GM19463 (cell line): ENCODE measurements at regions not wholly inside any gene's neighbourhood (a gene's known extent, or its start where the extent isn't known, plus 50 kb on each side); places are given as distances from the start of the nearest gene placed in this dataset.
A peak's percentile ranks its signal among the peaks of the same experiment; 100 is the strongest.
"Not testable (repeated sequence)": the region's sequence is repeated elsewhere in the genome, so short reads cannot be mapped to it uniquely, and the experiment has no call there.

Experiments used
- ATAC-seq: cut with Tn5 transposase; IDR thresholded peaks from one replicate; pipeline ENCODE4 v1.9.1; 2021; ENCODE audit warnings: mild to moderate bottlenecking, moderate library complexity; ENCODE audit not compliant: unreplicated experiment

DNA sequence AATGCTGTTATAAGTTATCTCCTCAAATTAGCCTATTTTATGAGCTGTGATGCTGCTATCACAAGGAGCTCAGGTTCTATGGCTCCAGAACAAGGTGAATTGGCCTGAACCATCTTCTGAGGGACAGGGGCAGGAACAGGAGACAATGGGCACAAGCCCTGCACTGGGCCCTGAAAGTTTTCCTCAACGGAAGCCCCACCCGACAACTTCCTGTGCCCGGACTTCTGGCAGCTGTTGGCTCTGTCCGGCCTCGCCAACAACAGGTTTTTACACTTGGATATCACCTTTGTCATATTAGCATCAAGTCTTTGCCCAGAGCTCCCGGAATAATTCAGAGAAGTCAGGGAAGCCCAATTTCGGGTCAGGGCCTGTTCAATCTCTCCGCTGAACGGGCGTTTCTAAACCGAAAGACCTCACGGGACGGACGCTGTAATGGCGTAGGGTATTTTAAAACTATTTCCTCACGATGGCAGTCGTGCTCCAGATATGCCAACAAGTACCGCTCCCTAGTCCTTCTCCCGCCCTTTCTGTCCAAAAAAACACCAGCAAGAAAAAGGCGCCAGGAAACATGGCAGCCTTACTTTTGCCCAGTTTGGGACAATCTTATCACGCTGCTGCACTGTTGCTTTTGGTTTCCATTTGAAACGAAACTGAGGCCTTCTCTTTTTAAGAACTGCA is 201.0 kb upstream of the STK26 start:
- peak; percentile 70 for ATAC-seq

GRCh38 chrX:131826572-131826971 is 196.5 kb upstream of the STK26 start:
- ATAC-seq: no peak

DNA sequence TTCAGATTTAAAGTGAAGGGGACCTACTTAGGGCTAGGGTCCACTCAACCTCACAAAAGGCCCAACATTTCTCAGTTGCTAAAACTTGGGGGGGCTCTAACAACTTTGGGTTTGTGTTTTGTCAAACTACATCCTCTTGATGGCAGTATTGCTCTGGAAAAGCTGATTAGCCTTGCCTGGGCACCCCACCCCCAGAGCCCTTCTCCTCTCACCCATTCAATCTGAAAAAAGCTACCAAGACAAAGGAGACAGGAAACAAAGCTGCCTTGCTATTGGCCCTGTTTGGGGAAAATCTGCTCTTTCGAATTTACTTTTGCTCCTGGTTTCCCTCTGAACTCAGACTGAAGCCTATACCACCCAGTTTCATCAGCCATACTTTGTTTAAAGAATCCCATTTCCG is 195.2 kb upstream of the STK26 start:
- peak; percentile 49 for ATAC-seq

DNA sequence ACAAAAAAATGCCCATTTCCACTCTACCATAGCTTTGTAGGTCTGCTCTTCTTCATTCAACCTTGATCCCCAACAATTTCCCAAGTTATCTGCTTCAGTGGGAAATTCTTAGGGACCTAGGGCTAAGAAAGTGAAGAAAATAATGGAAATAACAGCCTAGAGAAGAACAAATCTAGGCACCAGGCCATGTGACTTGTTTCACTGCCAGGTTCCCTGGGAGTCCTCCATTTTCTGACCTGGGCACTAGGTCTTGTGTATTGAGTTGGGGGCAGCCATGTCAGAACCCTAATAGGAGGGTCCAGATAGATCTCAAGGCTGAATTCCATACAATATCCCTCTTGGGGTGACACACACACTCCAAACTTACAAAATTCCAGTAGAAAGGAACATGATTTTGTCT is 194.6 kb upstream of the STK26 start:
- no peak for ATAC-seq

DNA sequence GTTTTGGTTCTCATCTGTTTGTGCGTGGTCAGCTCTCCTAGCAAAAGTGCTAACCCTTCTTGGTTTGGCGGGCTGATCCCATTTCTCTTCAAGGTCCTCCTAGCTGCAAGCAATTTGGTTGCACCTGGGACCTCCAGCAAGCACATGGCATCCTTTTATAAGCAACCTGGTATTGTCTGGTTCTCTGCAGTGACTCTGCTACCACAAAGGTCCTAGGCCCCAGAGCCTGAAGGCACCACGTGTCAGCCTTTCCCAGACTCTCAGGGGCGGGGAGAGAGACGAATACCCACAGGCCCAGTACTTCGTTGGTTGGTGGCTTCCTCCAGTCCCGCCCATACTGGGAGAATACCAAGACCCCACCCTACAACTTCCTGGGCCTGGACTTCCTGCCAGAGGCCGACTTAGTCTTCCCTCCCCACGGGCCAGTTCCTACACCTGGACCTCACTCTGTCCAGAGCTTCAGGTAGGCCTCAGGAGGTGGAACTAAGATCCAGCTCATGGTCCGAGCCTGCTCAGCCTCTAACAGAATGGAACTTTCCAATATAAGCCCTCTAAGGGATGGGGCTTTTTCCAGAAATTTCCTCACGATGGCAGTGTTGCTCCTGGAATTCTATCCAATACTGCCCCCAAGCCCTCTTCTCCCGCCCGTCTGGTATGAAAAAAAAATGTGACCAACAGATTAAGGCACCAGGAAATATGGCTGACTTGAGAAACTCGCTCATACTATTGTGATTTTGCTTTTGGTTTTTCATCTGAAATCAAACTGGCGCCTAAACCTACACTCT is 192.5 kb upstream of the STK26 start:
- peak; percentile 77 for ATAC-seq

DNA sequence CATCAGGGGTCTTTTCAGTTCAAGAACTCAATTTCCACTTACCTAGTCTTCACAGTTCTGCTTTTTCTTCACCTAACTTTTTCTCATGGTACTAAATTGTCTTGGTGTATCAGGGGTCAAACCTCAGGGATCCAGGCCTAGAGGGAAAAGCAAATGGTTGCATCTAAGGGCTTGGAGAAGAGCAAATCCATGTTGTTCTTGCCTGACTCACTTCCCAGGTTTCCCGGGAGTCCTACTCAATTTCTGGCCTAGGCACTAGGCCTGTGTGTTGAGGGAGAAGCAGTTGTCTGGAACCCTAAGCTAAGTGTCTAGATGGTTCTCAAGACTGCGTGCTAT is 191.9 kb upstream of the STK26 start:
- no peak for ATAC-seq

DNA sequence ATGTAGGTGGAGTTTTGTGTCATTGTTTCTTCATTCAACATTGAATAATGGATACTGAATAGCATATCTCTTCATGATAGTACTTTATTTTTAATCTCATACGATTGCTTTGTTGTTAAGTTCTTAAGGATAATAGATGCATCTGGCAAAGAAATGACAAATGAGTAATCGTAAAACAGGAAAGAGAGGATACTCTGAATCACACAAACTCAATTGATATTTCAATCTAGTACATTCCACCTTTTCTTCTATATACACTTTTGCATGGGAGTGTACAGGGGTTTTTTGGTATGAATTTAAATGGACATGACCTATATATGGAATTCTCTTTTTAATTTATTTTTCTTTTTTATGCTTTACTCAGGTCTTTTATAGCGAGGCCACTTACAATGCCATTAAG is 186.9 kb upstream of the STK26 start:
- ATAC-seq: no peak

DNA sequence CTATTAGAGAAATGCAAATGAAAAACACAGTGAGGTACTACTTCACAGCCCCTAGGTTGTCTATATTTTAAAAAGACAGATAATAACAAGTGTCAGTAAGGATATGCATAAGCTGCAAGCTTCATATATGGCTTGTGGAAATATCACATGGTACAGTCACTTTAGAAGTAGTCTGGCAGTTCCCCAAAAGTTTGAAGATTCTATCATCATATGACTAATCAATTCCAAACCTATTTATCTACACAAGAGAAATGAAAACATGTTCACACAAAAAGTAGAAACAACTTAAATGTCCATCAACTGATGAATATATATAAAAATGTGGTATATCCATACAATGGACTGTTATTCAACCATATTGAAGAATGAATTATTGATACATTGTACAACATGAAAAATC is 185.8 kb upstream of the STK26 start:
- ATAC-seq: no peak

DNA sequence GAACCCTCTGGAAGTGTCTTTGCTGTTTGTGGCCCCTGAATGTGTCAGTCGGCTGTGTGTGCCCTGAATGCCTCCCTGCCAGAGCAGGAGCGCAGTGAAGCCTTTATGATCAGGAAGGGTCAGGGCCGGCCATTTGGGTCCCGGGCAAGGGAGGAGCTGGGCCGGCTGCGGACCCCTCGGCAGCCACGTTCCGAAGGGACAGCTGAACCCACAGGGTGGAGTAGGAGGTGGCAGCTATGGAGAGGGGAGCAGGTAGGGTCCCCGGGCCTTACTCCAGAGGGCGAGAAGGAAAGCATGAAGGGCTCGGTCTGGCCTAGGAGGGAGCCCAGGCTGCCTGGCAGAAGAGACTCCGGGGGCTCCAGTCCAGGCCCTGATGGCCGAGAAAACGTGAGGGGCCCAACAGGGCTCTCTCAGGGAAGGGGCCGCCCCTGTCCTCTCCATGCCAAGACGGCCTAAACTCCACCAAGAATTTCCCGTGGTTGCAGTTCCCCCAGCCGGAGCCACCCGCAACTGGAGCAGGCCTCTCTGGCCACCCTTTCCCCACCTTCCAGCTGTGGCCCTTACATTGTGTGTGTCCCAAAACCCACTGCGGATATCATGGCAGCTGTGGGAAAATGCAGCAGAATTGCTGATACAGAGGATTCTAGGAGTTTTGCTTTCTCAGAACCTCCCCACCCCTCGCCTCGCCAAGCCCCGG is 182.2 kb upstream of the STK26 start:
- ATAC-seq: no peak

GRCh38 chrX:131841496-131842437 is 181.3 kb upstream of the STK26 start:
- ATAC-seq: peak; percentile 92

DNA sequence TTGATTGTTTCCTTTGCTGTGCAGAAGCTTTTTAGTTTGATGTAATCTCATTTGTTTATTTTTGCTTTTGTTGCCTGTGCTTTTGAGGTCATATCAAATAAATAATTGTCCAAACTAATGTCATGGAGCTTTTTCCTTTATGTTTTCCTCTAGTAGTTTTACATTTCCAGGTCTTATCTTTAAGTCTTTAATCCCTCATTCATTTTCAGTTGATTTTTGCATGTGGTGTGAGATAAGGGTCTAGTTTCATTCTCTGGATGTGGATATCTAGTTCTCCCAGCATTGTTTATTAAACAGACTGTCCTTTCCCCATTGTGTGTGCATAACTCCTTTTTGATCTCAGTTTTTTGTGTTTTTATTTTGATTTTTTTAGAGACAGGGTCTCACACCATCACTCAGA is 179.1 kb upstream of the STK26 start:
- no peak for ATAC-seq

DNA sequence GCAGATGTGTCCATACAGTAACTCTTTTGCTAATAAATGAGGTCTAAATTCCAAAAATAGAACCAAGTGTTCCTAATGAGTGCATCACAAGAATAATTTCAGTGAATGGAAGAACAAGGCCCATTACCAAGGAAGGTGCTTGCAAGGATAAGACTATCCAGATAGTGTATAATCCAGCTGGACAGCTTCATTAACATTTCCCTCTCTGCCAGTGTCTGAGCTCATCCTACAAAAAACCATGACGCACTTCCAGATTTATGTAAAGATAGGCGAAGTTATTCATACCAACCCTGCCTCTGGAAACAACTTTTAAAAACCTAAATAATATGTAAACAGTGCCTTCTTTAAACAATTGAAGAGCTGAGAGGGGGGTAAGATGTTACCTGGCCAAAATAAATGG is 177.9 kb upstream of the STK26 start:
- no peak for ATAC-seq

DNA sequence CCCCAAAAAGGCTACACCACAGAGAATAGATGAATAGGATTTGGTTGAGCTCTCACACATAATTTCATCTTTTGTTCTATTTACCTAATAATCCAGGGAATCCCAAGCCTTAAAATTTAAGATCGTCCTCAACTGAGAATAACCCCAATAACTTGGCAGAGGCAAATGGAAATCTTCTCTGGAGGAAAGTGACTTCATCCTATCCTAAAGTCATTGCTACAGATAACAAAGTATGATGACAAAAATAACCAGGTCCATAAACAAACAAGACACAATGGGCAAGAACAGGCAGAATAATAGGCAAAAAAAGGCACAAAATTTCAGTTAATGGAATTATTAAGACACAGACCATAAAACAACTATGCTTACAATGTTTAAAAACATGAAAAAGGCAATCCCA is 177.3 kb upstream of the STK26 start:
- no peak for ATAC-seq

DNA sequence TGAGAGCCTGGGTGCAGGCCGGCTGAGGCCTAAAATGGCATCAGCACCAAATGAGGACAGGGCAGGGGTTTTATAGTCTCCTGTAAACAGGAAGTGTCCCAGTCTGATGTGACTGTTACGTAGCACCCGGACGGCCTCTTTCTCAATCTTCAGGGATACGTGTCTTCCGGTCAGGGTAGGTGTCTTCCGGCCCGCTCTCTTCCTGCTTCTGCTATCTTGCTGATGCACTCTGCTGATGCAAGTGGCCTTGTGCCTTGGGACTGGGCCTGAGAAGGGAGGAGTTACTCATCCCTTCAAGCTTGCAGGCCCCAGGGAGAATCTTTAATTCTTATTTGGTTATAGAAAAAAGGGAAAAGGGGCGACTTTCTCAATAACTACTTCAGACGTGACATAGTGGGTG is 172.1 kb upstream of the STK26 start:
- not testable (repeated sequence) for ATAC-seq

DNA sequence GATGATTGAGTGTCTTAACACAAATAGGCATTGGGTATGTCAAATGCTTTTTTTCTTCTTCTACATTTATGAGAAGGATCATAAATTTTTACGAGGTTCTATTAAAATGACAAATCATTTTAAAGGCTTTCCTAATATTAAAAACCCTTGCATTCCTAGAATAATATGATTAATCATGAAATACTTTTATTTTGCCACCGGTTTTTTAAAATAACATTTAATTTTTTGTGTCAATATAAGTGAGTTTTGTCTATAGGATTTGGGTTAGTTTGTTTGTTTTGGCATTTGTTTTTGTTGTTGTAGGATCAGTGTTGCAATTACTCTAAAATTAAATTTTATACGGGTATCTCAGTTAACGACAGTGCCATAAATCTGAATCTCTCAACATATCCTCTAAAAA is 169.7 kb upstream of the STK26 start:
- no peak for ATAC-seq

- ATAC-seq: no peak
These were observed 168.5 kb upstream of the STK26 start for GRCh38 chrX:131854581-131854980.

DNA sequence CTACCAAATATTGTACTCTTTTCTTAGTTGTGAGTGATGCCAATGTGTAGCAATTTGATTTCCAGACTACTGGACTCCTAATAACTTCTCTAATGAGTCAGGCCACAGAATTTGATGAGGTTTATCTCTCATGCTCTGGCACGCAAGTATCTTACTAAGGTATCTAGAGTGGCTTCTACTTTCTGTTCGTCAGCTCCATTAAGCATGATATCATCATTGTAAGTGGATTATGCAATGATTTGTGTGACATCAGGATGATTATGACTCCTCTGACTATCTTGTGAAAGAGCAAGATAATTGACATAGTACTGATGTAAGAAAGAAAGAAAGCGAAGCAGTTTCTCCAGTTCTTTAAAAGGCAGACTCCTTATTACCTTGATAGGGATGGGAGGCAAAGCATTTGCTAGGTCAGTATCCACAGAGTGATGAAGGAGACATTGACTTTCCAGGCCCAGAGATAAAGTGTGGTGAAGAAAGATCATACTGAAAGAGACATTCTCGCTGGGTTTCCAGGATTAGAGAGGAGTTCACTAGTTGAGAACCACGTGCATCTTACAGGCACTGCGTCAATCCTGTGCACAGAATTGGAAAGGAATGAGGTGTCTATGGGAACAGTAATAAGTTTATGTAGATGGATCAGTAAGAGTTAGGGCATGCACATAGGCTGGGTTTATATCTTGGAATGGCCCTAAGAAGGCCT is 161.9 kb upstream of the STK26 start:
- ATAC-seq: no peak

GRCh38 chrX:131862321-131862720 is 160.8 kb upstream of the STK26 start:
- no peak for ATAC-seq

- ATAC-seq: no peak
These were observed 153.9 kb upstream of the STK26 start for GRCh38 chrX:131869182-131869581.

DNA sequence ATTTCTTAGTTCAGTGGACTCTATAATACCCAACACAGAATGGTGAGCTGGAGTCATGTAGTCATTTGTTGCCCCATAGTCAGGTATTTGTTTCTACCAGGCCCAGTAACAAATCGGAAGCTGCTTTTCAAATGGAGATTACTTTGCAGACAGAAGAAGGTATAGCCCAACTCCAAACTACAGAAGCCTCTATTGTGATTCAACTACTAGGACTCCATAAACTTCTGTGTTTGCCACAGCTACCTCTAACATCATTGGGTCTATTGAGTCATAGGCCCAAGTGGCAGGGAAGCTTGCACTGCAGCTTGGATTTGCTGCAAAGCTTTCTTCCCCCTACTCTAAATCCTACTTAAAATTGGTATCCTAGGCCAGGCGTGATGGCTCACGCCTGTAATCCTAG is 148.8 kb upstream of the STK26 start:
- ATAC-seq: no peak
